ENCODE measurements at regions not wholly inside any gene's neighbourhood (a gene's known extent, or its start where the extent isn't known, plus 50 kb on each side); places are given as distances from the start of the nearest gene placed in this dataset.

DNA sequence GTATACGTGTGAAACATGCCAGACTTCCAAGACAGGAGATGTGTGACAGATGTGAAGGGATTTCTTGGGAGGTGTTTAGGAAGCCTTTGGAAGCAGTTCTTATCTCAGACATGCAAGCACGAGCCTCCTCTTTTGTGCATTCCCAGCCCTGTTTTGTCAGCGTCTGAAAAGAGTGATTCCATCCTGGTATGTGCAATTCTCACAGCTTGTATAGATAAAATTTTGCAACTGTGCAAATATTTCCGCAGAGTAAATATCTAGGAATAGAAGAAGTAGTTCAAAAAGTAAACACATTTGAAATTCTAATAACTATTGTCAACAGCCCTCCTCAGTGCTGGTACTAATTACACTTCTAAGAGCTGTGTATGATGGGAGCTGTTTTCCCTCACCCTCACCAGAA is 72.3 kb upstream of the C1QTNF9B start:
- TF ChIP-seq CTCF (IDR thresholded peaks at IDR 0.05; ENCODE audit: insufficient read depth, low read length, poor library complexity, severe bottlenecking) (no peak), EZH2phosphoT487 (conservative IDR thresholded peaks at IDR 0.05; ENCODE audit: low read length) (no peak)
